ENCODE measurements at regions not wholly inside any gene's neighbourhood (a gene's known extent, or its start where the extent isn't known, plus 50 kb on each side); places are given as distances from the start of the nearest gene placed in this dataset.

- Histone ChIP-seq H3K9me3 (ENCODE audit: control insufficient read depth, low read length) (peaks cover 1% of the 10 kb centered on the region), H3K36me3 (ENCODE audit: control insufficient read depth in 1 of 2, insufficient read depth in 2 of 2, low read length in 1 of 2) (no peaks in the 10 kb centered on the region), H3K4me1 (ENCODE audit: control insufficient read depth in 1 of 2, insufficient read depth in 2 of 2, low read length in 2 of 2) (no peaks in the 10 kb centered on the region), H3K27me3 (ENCODE audit: control insufficient read depth in 1 of 2, insufficient read depth in 2 of 2, low read length in 1 of 2) (no peaks in the 10 kb centered on the region), H3K4me3 (ENCODE audit: low read length in 2 of 2) (no peak overlapping the region), H3K27ac (ENCODE audit: low read depth in 1 of 2, low read length in 2 of 2) (no peak overlapping the region)
- WGBS, 2 donors = 92 to 98% methylated on average over 14 of the region's 14 CpGs
- ATAC-seq (ENCODE audit: low FRiP score) = no peak
- DNase-seq = peak in 1 of 2 donors; percentile 36
- intact Hi-C loops (cut with DNase I) = no loop called here
Measured at GRCh38 chr14:62087191-62087590, 325.0 kb downstream of the SNAPC1 start.

- no peaks in the 10 kb centered on the region for H3K27me3 ChIP-seq (ENCODE audit: control insufficient read depth in 1 of 2, insufficient read depth in 2 of 2, low read length in 1 of 2)
- no peak overlapping the region for H3K4me3 ChIP-seq (ENCODE audit: low read length in 2 of 2)
- 53 to 74% methylated on average over 1 of the region's 1 CpG for WGBS, 2 donors
- DNase-seq = no peak
- ATAC-seq (ENCODE audit: low FRiP score) = no peak
- no peaks in the 10 kb centered on the region for H3K9me3 ChIP-seq (ENCODE audit: control insufficient read depth, low read length)
- no peaks in the 10 kb centered on the region for H3K36me3 ChIP-seq (ENCODE audit: control insufficient read depth in 1 of 2, insufficient read depth in 2 of 2, low read length in 1 of 2)
- H3K4me1 ChIP-seq (ENCODE audit: control insufficient read depth in 1 of 2, insufficient read depth in 2 of 2, low read length in 2 of 2) = no peaks in the 10 kb centered on the region
- H3K27ac ChIP-seq (ENCODE audit: low read depth in 1 of 2, low read length in 2 of 2) = no peak overlapping the region
- intact Hi-C loops (cut with DNase I) = no loop called here
Measured at GRCh38 chr14:62093736-62094135, 331.5 kb downstream of the SNAPC1 start.

- H3K27ac ChIP-seq (ENCODE audit: low read depth in 1 of 2, low read length in 2 of 2) = no peak overlapping the region
- 48 to 54% methylated on average over 2 of the region's 2 CpGs for WGBS, 2 donors
- H3K4me3 ChIP-seq (ENCODE audit: low read length in 2 of 2) = no peak overlapping the region
- H3K27me3 ChIP-seq (ENCODE audit: control insufficient read depth in 1 of 2, insufficient read depth in 2 of 2, low read length in 1 of 2) = no peaks in the 10 kb centered on the region
- ATAC-seq (ENCODE audit: low FRiP score) = no peak
- H3K9me3 ChIP-seq (ENCODE audit: control insufficient read depth, low read length) = peaks cover 1% of the 10 kb centered on the region
- no peaks in the 10 kb centered on the region for H3K36me3 ChIP-seq (ENCODE audit: control insufficient read depth in 1 of 2, insufficient read depth in 2 of 2, low read length in 1 of 2)
- intact Hi-C loops (cut with DNase I) = no loop called here
- no peak for DNase-seq
- H3K4me1 ChIP-seq (ENCODE audit: control insufficient read depth in 1 of 2, insufficient read depth in 2 of 2, low read length in 2 of 2) = no peaks in the 10 kb centered on the region
Measured at GRCh38 chr14:62097072-62097471, 334.9 kb downstream of the SNAPC1 start.

- peaks cover 1% of the 10 kb centered on the region for H3K9me3 ChIP-seq (ENCODE audit: control insufficient read depth, low read length)
- no peaks in the 10 kb centered on the region for H3K27me3 ChIP-seq (ENCODE audit: control insufficient read depth in 1 of 2, insufficient read depth in 2 of 2, low read length in 1 of 2)
- H3K27ac ChIP-seq (ENCODE audit: low read depth in 1 of 2, low read length in 2 of 2) = no peak overlapping the region
- no peak overlapping the region for H3K4me3 ChIP-seq (ENCODE audit: low read length in 2 of 2)
- 74 to 87% methylated on average over 2 of the region's 2 CpGs for WGBS, 2 donors
- no peaks in the 10 kb centered on the region for H3K4me1 ChIP-seq (ENCODE audit: control insufficient read depth in 1 of 2, insufficient read depth in 2 of 2, low read length in 2 of 2)
- ATAC-seq (ENCODE audit: low FRiP score) = no peak
- intact Hi-C loops (cut with DNase I) = no loop called here
- H3K36me3 ChIP-seq (ENCODE audit: control insufficient read depth in 1 of 2, insufficient read depth in 2 of 2, low read length in 1 of 2) = no peaks in the 10 kb centered on the region
- no peak for DNase-seq
Measured at GRCh38 chr14:62097824-62098223, 335.6 kb downstream of the SNAPC1 start.

GRCh38 chr14:62098357-62098756 lies 336.1 kb downstream of the SNAPC1 start:
- intact Hi-C loops (cut with DNase I) = no loop called here
- Histone ChIP-seq H3K9me3 (ENCODE audit: control insufficient read depth, low read length) (peaks cover 1% of the 10 kb centered on the region), H3K4me3 (ENCODE audit: low read length in 2 of 2) (no peak overlapping the region), H3K27ac (ENCODE audit: low read depth in 1 of 2, low read length in 2 of 2) (no peak overlapping the region), H3K4me1 (ENCODE audit: control insufficient read depth in 1 of 2, insufficient read depth in 2 of 2, low read length in 2 of 2) (no peaks in the 10 kb centered on the region), H3K36me3 (ENCODE audit: control insufficient read depth in 1 of 2, insufficient read depth in 2 of 2, low read length in 1 of 2) (no peaks in the 10 kb centered on the region), H3K27me3 (ENCODE audit: control insufficient read depth in 1 of 2, insufficient read depth in 2 of 2, low read length in 1 of 2) (no peaks in the 10 kb centered on the region)
- WGBS, 2 donors = 67 to 79% methylated on average over 3 of the region's 3 CpGs
- ATAC-seq (ENCODE audit: low FRiP score) (no peak), DNase-seq (no peak)

GRCh38 chr14:62099091-62099490 lies 336.9 kb downstream of the SNAPC1 start:
- H3K4me3 ChIP-seq (ENCODE audit: low read length in 2 of 2) = no peak overlapping the region
- DNase-seq = no peak
- H3K9me3 ChIP-seq (ENCODE audit: control insufficient read depth, low read length) = peaks cover 1% of the 10 kb centered on the region
- no peaks in the 10 kb centered on the region for H3K36me3 ChIP-seq (ENCODE audit: control insufficient read depth in 1 of 2, insufficient read depth in 2 of 2, low read length in 1 of 2)
- no peaks in the 10 kb centered on the region for H3K4me1 ChIP-seq (ENCODE audit: control insufficient read depth in 1 of 2, insufficient read depth in 2 of 2, low read length in 2 of 2)
- 57 to 65% methylated on average over 1 of the region's 1 CpG for WGBS, 2 donors
- no peaks in the 10 kb centered on the region for H3K27me3 ChIP-seq (ENCODE audit: control insufficient read depth in 1 of 2, insufficient read depth in 2 of 2, low read length in 1 of 2)
- intact Hi-C loops (cut with DNase I) = no loop called here
- ATAC-seq (ENCODE audit: low FRiP score) = no peak
- no peak overlapping the region for H3K27ac ChIP-seq (ENCODE audit: low read depth in 1 of 2, low read length in 2 of 2)

- H3K4me3 ChIP-seq (ENCODE audit: low read length in 2 of 2) = no peak overlapping the region
- ATAC-seq (ENCODE audit: low FRiP score) = no peak
- WGBS, 2 donors = 84% methylated on average over 1 of the region's 1 CpG
- H3K27me3 ChIP-seq (ENCODE audit: control insufficient read depth in 1 of 2, insufficient read depth in 2 of 2, low read length in 1 of 2) = no peaks in the 10 kb centered on the region
- H3K4me1 ChIP-seq (ENCODE audit: control insufficient read depth in 1 of 2, insufficient read depth in 2 of 2, low read length in 2 of 2) = no peaks in the 10 kb centered on the region
- peaks cover 1% of the 10 kb centered on the region for H3K9me3 ChIP-seq (ENCODE audit: control insufficient read depth, low read length)
- intact Hi-C loops (cut with DNase I) = no loop called here
- H3K27ac ChIP-seq (ENCODE audit: low read depth in 1 of 2, low read length in 2 of 2) = no peak overlapping the region
- H3K36me3 ChIP-seq (ENCODE audit: control insufficient read depth in 1 of 2, insufficient read depth in 2 of 2, low read length in 1 of 2) = no peaks in the 10 kb centered on the region
- DNase-seq = no peak
Measured at GRCh38 chr14:62101189-62101588, 339.0 kb downstream of the SNAPC1 start.

- intact Hi-C loops (cut with DNase I) = no loop called here
- DNase-seq = no peak
- ATAC-seq (ENCODE audit: low FRiP score) = no peak
- Histone ChIP-seq H3K27me3 (ENCODE audit: control insufficient read depth in 1 of 2, insufficient read depth in 2 of 2, low read length in 1 of 2) (no peaks in the 10 kb centered on the region), H3K36me3 (ENCODE audit: control insufficient read depth in 1 of 2, insufficient read depth in 2 of 2, low read length in 1 of 2) (no peaks in the 10 kb centered on the region), H3K4me3 (ENCODE audit: low read length in 2 of 2) (no peak overlapping the region), H3K9me3 (ENCODE audit: control insufficient read depth, low read length) (peaks cover 1% of the 10 kb centered on the region), H3K27ac (ENCODE audit: low read depth in 1 of 2, low read length in 2 of 2) (no peak overlapping the region), H3K4me1 (ENCODE audit: control insufficient read depth in 1 of 2, insufficient read depth in 2 of 2, low read length in 2 of 2) (no peaks in the 10 kb centered on the region)
- WGBS, 2 donors = 32 to 35% methylated on average over 3 of the region's 3 CpGs
Measured at GRCh38 chr14:62101673-62102348, 339.6 kb downstream of the SNAPC1 start.

GRCh38 chr14:62102349-62102725 lies 340.1 kb downstream of the SNAPC1 start:
- ATAC-seq (ENCODE audit: low FRiP score) (no peak), DNase-seq (no peak)
- intact Hi-C loops (cut with DNase I) = no loop called here
- Histone ChIP-seq H3K9me3 (ENCODE audit: control insufficient read depth, low read length) (peaks cover 1% of the 10 kb centered on the region), H3K36me3 (ENCODE audit: control insufficient read depth in 1 of 2, insufficient read depth in 2 of 2, low read length in 1 of 2) (no peaks in the 10 kb centered on the region), H3K4me3 (ENCODE audit: low read length in 2 of 2) (no peak overlapping the region), H3K27me3 (ENCODE audit: control insufficient read depth in 1 of 2, insufficient read depth in 2 of 2, low read length in 1 of 2) (no peaks in the 10 kb centered on the region), H3K27ac (ENCODE audit: low read depth in 1 of 2, low read length in 2 of 2) (no peak overlapping the region), H3K4me1 (ENCODE audit: control insufficient read depth in 1 of 2, insufficient read depth in 2 of 2, low read length in 2 of 2) (no peaks in the 10 kb centered on the region)
- WGBS, 2 donors = 77 to 90% methylated on average over 3 of the region's 3 CpGs

Measured in aorta (tissue), 5 donors.